GM12873 (cell line): ENCODE measurements at regions not wholly inside any gene's neighbourhood (a gene's known extent, or its start where the extent isn't known, plus 50 kb on each side); places are given as distances from the start of the nearest gene placed in this dataset.

ENCODE experiments used
- TF ChIP-seq, protein P1 (sequence below): IDR thresholded peaks from 2 replicates; pipeline ENCODE4 v1.5.1; 2012; ENCODE audit warnings: low read depth, mild to moderate bottlenecking, moderate library complexity, low read length, control low read depth; ENCODE audit not compliant: insufficient read depth; ENCODE audit errors: missing control alignments

DNA sequence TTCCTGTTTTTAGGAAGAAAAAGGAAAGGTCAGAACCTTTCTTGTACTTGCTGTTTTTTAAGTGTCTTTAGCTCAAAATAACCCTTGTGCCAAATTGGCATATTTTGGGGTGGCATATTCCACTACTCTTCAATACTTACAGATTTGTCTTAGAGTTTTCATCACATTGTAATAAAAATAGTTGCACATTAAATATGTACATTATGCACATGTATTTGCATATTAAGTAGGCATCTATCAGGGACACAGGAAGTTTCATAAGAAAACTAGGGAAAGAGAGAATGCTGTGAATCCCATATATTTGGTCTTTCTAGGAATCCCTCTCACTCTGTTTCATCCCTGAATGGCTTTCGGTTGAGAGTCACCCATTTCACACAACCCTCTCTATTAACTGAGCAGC is 139.6 kb downstream of the LARP7 start:
- TF ChIP-seq, protein P1, sequence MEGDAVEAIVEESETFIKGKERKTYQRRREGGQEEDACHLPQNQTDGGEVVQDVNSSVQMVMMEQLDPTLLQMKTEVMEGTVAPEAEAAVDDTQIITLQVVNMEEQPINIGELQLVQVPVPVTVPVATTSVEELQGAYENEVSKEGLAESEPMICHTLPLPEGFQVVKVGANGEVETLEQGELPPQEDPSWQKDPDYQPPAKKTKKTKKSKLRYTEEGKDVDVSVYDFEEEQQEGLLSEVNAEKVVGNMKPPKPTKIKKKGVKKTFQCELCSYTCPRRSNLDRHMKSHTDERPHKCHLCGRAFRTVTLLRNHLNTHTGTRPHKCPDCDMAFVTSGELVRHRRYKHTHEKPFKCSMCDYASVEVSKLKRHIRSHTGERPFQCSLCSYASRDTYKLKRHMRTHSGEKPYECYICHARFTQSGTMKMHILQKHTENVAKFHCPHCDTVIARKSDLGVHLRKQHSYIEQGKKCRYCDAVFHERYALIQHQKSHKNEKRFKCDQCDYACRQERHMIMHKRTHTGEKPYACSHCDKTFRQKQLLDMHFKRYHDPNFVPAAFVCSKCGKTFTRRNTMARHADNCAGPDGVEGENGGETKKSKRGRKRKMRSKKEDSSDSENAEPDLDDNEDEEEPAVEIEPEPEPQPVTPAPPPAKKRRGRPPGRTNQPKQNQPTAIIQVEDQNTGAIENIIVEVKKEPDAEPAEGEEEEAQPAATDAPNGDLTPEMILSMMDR = no peak

DNA sequence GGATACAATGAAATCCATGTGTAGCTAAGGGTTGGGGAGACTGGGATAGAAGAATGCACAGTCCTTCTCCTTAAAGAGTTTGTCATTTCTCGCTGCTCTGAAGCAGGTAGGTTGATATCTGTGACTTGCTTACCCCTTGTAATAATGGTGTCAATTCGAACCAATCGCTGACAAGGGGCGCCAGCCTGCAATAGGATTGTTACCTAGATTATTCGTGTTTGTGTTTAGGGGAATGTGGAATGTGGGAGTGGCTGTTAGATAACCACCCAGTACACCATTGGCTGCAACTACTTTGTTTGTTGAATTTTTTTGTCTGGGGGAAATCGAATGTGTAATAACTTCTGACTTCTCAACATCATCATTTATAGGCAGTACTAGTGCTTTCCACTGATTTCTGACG is 141.6 kb downstream of the LARP7 start:
- TF ChIP-seq, protein P1 = no peak

DNA sequence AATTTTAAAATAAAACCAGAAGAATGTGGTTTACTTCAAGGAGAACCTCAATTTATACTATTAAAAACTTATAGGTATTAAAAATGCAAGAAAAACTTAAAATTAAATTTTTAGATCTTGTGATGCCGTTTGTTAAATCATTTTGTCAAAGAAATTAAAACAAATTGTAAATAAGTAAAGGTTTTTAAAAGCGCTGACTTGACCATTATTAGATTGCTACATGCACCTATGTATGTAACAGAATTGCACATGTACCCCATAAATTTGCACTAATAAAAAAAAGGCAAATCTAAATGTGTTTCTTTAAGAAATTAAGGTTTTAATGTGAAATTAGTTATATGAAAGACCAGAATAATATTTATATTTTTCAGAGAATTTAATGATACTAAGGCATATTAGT is 156.1 kb downstream of the LARP7 start:
- TF ChIP-seq, protein P1 = no peak

DNA sequence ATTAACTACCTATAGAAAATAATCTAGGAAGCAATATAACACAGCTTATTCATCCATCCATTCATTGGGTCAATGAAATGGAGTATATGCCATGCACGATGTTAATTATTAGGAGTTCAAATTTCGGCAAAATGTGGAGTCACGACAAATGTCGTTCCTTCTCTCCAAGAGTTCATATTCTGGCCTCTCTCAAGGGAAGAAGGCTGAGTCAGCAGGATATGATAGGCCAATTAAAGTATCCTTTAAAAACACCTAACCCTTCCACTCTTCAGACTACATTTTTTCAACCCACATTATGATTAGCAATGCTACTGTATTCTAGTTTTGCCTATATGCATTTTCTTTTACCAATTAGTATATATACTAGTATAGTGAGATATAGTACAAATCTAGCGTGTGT is 163.1 kb downstream of the LARP7 start:
- TF ChIP-seq, protein P1 = no peak

DNA sequence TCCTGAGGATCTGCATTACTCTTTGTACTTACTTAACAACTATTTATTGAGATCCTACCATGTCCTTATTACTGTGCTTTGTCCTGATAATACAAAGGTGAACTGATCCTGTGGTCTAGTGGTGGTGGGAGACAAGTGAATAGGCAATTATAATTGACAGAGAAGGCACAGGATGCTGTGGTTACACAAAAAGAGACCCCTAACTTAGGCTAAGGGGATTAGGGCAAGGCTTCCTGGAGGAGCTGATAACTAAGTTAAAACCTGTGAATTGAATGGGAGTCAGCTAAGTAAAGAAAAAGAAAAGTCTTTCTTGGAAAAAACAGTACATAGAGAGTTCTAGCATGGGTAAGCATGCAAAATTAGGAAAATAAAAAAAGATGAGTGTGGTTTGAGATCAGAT is 164.4 kb downstream of the LARP7 start:
- TF ChIP-seq, protein P1 = no peak

DNA sequence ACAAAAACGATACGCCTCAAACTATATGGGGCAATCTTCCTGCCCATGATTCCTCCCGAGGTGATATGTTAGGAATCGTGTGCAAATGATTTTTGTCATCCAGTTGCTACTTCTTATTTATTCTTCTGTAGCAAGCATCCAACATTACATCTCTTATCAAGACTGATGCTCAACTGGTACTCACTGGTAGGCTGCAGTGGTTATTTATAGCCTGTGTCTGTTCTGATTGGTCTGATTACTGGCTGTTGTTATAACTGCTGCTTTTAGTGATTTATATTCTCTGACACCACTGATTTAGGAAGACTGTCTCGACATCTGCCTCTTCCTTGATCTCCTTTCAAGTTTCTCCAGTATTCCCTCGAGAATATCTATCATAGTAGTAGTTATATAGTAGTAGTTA is 165.8 kb downstream of the LARP7 start:
- TF ChIP-seq, protein P1 = no peak

DNA sequence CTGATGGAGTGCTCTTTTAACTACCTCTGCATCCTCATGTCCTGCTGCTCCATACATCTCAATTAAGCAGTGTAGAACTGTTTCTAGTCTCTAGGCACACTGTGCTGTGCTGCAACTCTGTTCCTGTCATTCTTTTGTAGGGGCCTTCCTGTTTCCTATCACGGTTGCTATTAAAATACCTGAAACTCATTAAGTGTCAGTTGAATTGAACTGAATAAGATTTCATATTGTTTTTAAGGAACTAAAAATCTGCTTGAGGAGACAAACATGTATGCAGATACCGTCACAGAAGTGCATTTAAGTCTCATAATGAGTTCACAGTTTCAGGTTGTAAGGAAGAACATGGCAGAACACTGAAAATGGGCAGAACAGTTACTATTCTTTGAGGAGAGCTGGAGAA is 170.1 kb downstream of the LARP7 start:
- TF ChIP-seq, protein P1 = no peak
